ENCODE measurements at regions not wholly inside any gene's neighbourhood (a gene's known extent, or its start where the extent isn't known, plus 50 kb on each side); places are given as distances from the start of the nearest gene placed in this dataset.

GRCh38 chr2:226550801-226551200 lies 248.8 kb downstream of the IRS1 start:
- H2AFZ ChIP-seq (ENCODE audit: low read depth, low read length, severe bottlenecking), result no peak overlapping the region
- no peak overlapping the region for H3K4me2 ChIP-seq (ENCODE audit: low read depth, low read length, poor library complexity, severe bottlenecking)
- H3K9ac ChIP-seq (ENCODE audit: low read length), result no peak overlapping the region

GRCh38 chr2:226548732-226549131 lies 250.9 kb downstream of the IRS1 start:
- H4K20me1 ChIP-seq (ENCODE audit: low read depth, low read length), result no peaks in the 10 kb centered on the region
- no peaks in the 10 kb centered on the region for H3F3A ChIP-seq (ENCODE audit: insufficient read depth)
- no peak overlapping the region for H2AFZ ChIP-seq (ENCODE audit: low read depth, low read length, severe bottlenecking)
- H3K9ac ChIP-seq (ENCODE audit: low read length), result no peak overlapping the region
- H3K36me3 ChIP-seq (ENCODE audit: low read length), result no peaks in the 10 kb centered on the region
- H3K4me3 ChIP-seq (ENCODE audit: insufficient read depth, low read length, poor library complexity, severe bottlenecking), result no peak overlapping the region
- no peaks in the 10 kb centered on the region for H3K27me3 ChIP-seq (ENCODE audit: low read length)
- H3K27ac ChIP-seq (ENCODE audit: low read depth, low read length), result no peak overlapping the region
- H3K79me2 ChIP-seq (ENCODE audit: insufficient read depth, low read length), result no peaks in the 10 kb centered on the region
- H3K4me2 ChIP-seq (ENCODE audit: low read depth, low read length, poor library complexity, severe bottlenecking), result no peak overlapping the region
- H3K9me3 ChIP-seq (ENCODE audit: insufficient read depth, low read length), result no peaks in the 10 kb centered on the region
- TF ChIP-seq CTCF (IDR thresholded peaks at IDR 0.05; ENCODE audit: insufficient read depth, low read length, poor library complexity, severe bottlenecking) (no peak), EZH2phosphoT487 (conservative IDR thresholded peaks at IDR 0.05; ENCODE audit: low read length) (no peak)
- H3K9me2 ChIP-seq (replicated peaks; ENCODE audit: insufficient read depth, low read length), result no peaks in the 10 kb centered on the region

More at GRCh38 chr2:226550801-226551200, 248.8 kb downstream of the IRS1 start:
- no peaks in the 10 kb centered on the region for H3K36me3 ChIP-seq (ENCODE audit: low read length)
- no peaks in the 10 kb centered on the region for H3K9me3 ChIP-seq (ENCODE audit: insufficient read depth, low read length)
- H3K27me3 ChIP-seq (ENCODE audit: low read length), result no peaks in the 10 kb centered on the region
- no peaks in the 10 kb centered on the region for H3K9me2 ChIP-seq (replicated peaks; ENCODE audit: insufficient read depth, low read length)
- H3K79me2 ChIP-seq (ENCODE audit: insufficient read depth, low read length), result no peaks in the 10 kb centered on the region
- H3K27ac ChIP-seq (ENCODE audit: low read depth, low read length), result no peak overlapping the region
- TF ChIP-seq CTCF (IDR thresholded peaks at IDR 0.05; ENCODE audit: insufficient read depth, low read length, poor library complexity, severe bottlenecking), result no peak
- no peak for TF ChIP-seq EZH2phosphoT487 (conservative IDR thresholded peaks at IDR 0.05; ENCODE audit: low read length)
- H3K4me3 ChIP-seq (ENCODE audit: insufficient read depth, low read length, poor library complexity, severe bottlenecking), result no peak overlapping the region
- no peaks in the 10 kb centered on the region for H3F3A ChIP-seq (ENCODE audit: insufficient read depth)
- no peaks in the 10 kb centered on the region for H4K20me1 ChIP-seq (ENCODE audit: low read depth, low read length)

- H3K9me2 ChIP-seq (replicated peaks; ENCODE audit: insufficient read depth, low read length), result no peaks in the 10 kb centered on the region
- H3K4me3 ChIP-seq (ENCODE audit: insufficient read depth, low read length, poor library complexity, severe bottlenecking), result no peak overlapping the region
- no peak overlapping the region for H3K27ac ChIP-seq (ENCODE audit: low read depth, low read length)
- no peaks in the 10 kb centered on the region for H3F3A ChIP-seq (ENCODE audit: insufficient read depth)
- H3K9me3 ChIP-seq (ENCODE audit: insufficient read depth, low read length), result no peaks in the 10 kb centered on the region
- H4K20me1 ChIP-seq (ENCODE audit: low read depth, low read length), result no peaks in the 10 kb centered on the region
- H2AFZ ChIP-seq (ENCODE audit: low read depth, low read length, severe bottlenecking), result no peak overlapping the region
- H3K36me3 ChIP-seq (ENCODE audit: low read length), result no peaks in the 10 kb centered on the region
- H3K79me2 ChIP-seq (ENCODE audit: insufficient read depth, low read length), result no peaks in the 10 kb centered on the region
- H3K27me3 ChIP-seq (ENCODE audit: low read length), result no peaks in the 10 kb centered on the region
- TF ChIP-seq CTCF (IDR thresholded peaks at IDR 0.05; ENCODE audit: insufficient read depth, low read length, poor library complexity, severe bottlenecking) (no peak), EZH2phosphoT487 (conservative IDR thresholded peaks at IDR 0.05; ENCODE audit: low read length) (no peak)
- H3K9ac ChIP-seq (ENCODE audit: low read length), result no peak overlapping the region
- no peak overlapping the region for H3K4me2 ChIP-seq (ENCODE audit: low read depth, low read length, poor library complexity, severe bottlenecking)
Measured at GRCh38 chr2:226544596-226545210, 254.9 kb downstream of the IRS1 start.
